CD14-positive monocyte (primary cell): ENCODE measurements at regions not wholly inside any gene's neighbourhood (a gene's known extent, or its start where the extent isn't known, plus 50 kb on each side); places are given as distances from the start of the nearest gene placed in this dataset.

Experiments
- DNase-seq, 3 donors: peaks; one replicate each; pipeline ENCODE4 v3.0.0-alpha.2; 2011 to 2022
- H2AFZ ChIP-seq: 2 replicates; pipeline ENCODE4 v1.6.0; 2012; ENCODE audit warnings: mild to moderate bottlenecking, low read depth, low read length, inconsistent platforms; ENCODE audit not compliant: insufficient read depth, poor library complexity, severe bottlenecking
- H3K27ac ChIP-seq, 2 donors: 1 replicate in 1 of 2; 2 replicates in 1 of 2; pipeline ENCODE4 v1.5.1; 2012 to 2013; ENCODE audit warnings: low read length in 2 of 2, control low read depth in 1 of 2, inconsistent platforms in 1 of 2, low read depth in 1 of 2, mild to moderate bottlenecking in 1 of 2
- H3K27me3 ChIP-seq, 2 donors: one replicate each; pipeline versions ENCODE4 v1.6.0 to v1.6.1; 2011 to 2013; ENCODE audit warnings: low read length in 2 of 2; ENCODE audit not compliant: control insufficient read depth in 2 of 2, insufficient read depth in 2 of 2
- H3K36me3 ChIP-seq, 2 donors: replicated peaks in 1 of 2; 1 replicate in 1 of 2; 2 replicates in 1 of 2; pipeline versions ENCODE4 v1.5.1 to v1.6.1; 2012 to 2013; ENCODE audit warnings: low read length in 2 of 2, control low read depth in 1 of 2, inconsistent platforms in 1 of 2, mild to moderate bottlenecking in 1 of 2; ENCODE audit not compliant: insufficient read depth in 2 of 2, control insufficient read depth in 1 of 2
- H3K4me1 ChIP-seq, 2 donors: 1 replicate in 1 of 2; 2 replicates in 1 of 2; pipeline versions ENCODE4 v1.5.1 to v1.6.1; 2012 to 2013; ENCODE audit warnings: low read length in 2 of 2, control low read depth in 1 of 2, inconsistent platforms in 1 of 2, mild to moderate bottlenecking in 1 of 2, moderate library complexity in 1 of 2; ENCODE audit not compliant: insufficient read depth in 2 of 2, control insufficient read depth in 1 of 2
- H3K4me2 ChIP-seq: replicated peaks from 2 replicates; pipeline ENCODE3; 2012; ENCODE audit warnings: low read length, moderate library complexity, mild to moderate bottlenecking; ENCODE audit not compliant: poor library complexity, severe bottlenecking; ENCODE audit errors: extremely low read depth
- H3K4me3 ChIP-seq, 3 experiments: fragments of 200-600 bp in 1 of 3; sonication (generic) in 1 of 3; replicated peaks in 1 of 3; 1 replicate in 2 of 3; 2 replicates in 1 of 3; pipeline ENCODE4 v1.5.1; 2011 to 2013; ENCODE audit warnings: low read length in 3 of 3, mild to moderate bottlenecking in 3 of 3, control low read depth in 2 of 3, low read depth in 2 of 3, inconsistent platforms in 1 of 3, moderate library complexity in 1 of 3
- H3K79me2 ChIP-seq: 2 replicates; pipeline ENCODE4 v1.6.0; 2012; ENCODE audit warnings: mild to moderate bottlenecking, control low read depth, inconsistent platforms, low read length, moderate library complexity; ENCODE audit not compliant: insufficient read depth
- H3K9ac ChIP-seq: 2 replicates; pipeline ENCODE4 v1.6.0; 2017; ENCODE audit warnings: low read length, mild to moderate bottlenecking; ENCODE audit not compliant: insufficient read depth, poor library complexity, severe bottlenecking
- H3K9me3 ChIP-seq, 2 donors: replicated peaks in 1 of 2; 1 replicate in 1 of 2; 2 replicates in 1 of 2; pipeline versions ENCODE4 v1.5.1 to v1.6.1; 2012 to 2013; ENCODE audit warnings: low read length in 2 of 2, control low read depth in 1 of 2; ENCODE audit not compliant: control insufficient read depth in 1 of 2, insufficient read depth in 1 of 2
- H4K20me1 ChIP-seq: 2 replicates; pipeline ENCODE4 v1.6.0; 2012; ENCODE audit warnings: mild to moderate bottlenecking, low read length, control low read depth, moderate library complexity; ENCODE audit not compliant: insufficient read depth
- H3K27ac Mint-ChIP-seq, 7 donors: one replicate each; pipeline ENCODE4 v1.8.0; 2020; ENCODE audit warnings: mild to moderate bottlenecking in 7 of 7, mixed read lengths in 7 of 7, moderate library complexity in 6 of 7, inconsistent platforms in 2 of 7
- H3K27me3 Mint-ChIP-seq, 3 donors: one replicate each; pipeline ENCODE4 v1.8.0; 2021 to 2022; ENCODE audit warnings: low read depth in 3 of 3, mild to moderate bottlenecking in 3 of 3, mixed read lengths in 3 of 3, moderate library complexity in 3 of 3, inconsistent platforms in 1 of 3
- H3K36me3 Mint-ChIP-seq, 2 donors: one replicate each; pipeline ENCODE4 v1.8.0; 2020; ENCODE audit warnings: mixed read lengths in 2 of 2, inconsistent platforms in 1 of 2, mild to moderate bottlenecking in 1 of 2
- H3K4me1 Mint-ChIP-seq: one replicate; pipeline ENCODE4 v1.8.0; 2020; ENCODE audit warnings: mild to moderate bottlenecking, mixed read lengths
- H3K4me3 Mint-ChIP-seq, 2 donors: one replicate each; pipeline ENCODE4 v1.8.0; 2020; ENCODE audit warnings: mild to moderate bottlenecking in 2 of 2, mixed read lengths in 2 of 2, moderate library complexity in 1 of 2
- H3K9me3 Mint-ChIP-seq, 7 donors: one replicate each; pipeline ENCODE4 v1.8.0; 2020 to 2022; ENCODE audit warnings: mixed read lengths in 7 of 7, mild to moderate bottlenecking in 6 of 7, moderate library complexity in 6 of 7, inconsistent platforms in 2 of 7
- WGBS: methylation state at CpG from one replicate; pipeline ENCODE4 v1.1.5; 2013; ENCODE audit warnings: missing lambda C conversion rate; ENCODE audit not compliant: insufficient coverage; 5-methylcytosine and 5-hydroxymethylcytosine counted together
- intact Hi-C, 2 donors: fragments of 100-400 bp; cut with micrococcal nuclease; formaldehyde crosslinking; loops; one replicate each; pipeline versions ENCODE4 v1.15.0 to v1.15.1; 2023
- TF ChIP-seq, protein P1 (sequence below): fragments of 200-600 bp; IDR thresholded peaks from one replicate; pipeline ENCODE4 v1.8.0; 2022; ENCODE audit warnings: antibody characterized with exemption, mild to moderate bottlenecking

DNA sequence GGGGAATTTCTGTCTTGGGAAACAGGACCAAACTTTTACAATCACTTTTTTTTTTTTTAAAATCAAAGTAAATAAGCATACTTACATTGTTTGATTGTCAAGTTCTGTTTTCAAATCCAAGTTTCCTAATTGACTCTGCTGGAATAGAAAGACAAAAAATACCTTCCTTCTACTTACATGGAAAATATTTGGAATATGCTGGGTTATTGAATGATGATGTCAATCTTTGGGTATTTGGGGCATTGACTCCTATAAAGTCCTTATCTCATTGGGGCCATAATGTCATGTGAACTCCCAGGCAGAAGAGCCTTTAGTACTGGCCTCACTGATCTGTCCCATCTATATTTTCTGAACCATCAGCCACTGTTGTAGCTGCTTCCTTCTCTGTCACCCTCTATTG, 122.6 kb upstream of the NOX3 start:
- Mint-ChIP-seq H3K27ac (no peak overlapping the region), H3K9me3 (peaks cover 5 to 13% (median 9%) of the 10 kb centered on the region in 7 donors), H3K36me3 (no peaks in the 10 kb centered on the region), H3K4me3 (no peak overlapping the region), H3K27me3 (peaks cover 0 to 2% (median 0%) of the 10 kb centered on the region in 3 donors), H3K4me1 (no peaks in the 10 kb centered on the region)
- no peaks in the 10 kb centered on the region for H3K4me1 ChIP-seq
- no peak overlapping the region for H3K27ac ChIP-seq
- no peaks in the 10 kb centered on the region for H4K20me1 ChIP-seq
- peaks cover 0 to 3% of the 10 kb centered on the region in 2 donors for H3K9me3 ChIP-seq
- no peaks in the 10 kb centered on the region for H3K36me3 ChIP-seq
- H2AFZ ChIP-seq: no peak overlapping the region
- no peak overlapping the region for H3K9ac ChIP-seq
- no peaks in the 10 kb centered on the region for H3K79me2 ChIP-seq
- no peaks in the 10 kb centered on the region for H3K27me3 ChIP-seq
- no peak overlapping the region for H3K4me3 ChIP-seq
- intact Hi-C loops: no loop called here
- DNase-seq: no peak
- H3K4me2 ChIP-seq: no peak overlapping the region
- TF ChIP-seq, protein P1, sequence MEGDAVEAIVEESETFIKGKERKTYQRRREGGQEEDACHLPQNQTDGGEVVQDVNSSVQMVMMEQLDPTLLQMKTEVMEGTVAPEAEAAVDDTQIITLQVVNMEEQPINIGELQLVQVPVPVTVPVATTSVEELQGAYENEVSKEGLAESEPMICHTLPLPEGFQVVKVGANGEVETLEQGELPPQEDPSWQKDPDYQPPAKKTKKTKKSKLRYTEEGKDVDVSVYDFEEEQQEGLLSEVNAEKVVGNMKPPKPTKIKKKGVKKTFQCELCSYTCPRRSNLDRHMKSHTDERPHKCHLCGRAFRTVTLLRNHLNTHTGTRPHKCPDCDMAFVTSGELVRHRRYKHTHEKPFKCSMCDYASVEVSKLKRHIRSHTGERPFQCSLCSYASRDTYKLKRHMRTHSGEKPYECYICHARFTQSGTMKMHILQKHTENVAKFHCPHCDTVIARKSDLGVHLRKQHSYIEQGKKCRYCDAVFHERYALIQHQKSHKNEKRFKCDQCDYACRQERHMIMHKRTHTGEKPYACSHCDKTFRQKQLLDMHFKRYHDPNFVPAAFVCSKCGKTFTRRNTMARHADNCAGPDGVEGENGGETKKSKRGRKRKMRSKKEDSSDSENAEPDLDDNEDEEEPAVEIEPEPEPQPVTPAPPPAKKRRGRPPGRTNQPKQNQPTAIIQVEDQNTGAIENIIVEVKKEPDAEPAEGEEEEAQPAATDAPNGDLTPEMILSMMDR: no peak

DNA sequence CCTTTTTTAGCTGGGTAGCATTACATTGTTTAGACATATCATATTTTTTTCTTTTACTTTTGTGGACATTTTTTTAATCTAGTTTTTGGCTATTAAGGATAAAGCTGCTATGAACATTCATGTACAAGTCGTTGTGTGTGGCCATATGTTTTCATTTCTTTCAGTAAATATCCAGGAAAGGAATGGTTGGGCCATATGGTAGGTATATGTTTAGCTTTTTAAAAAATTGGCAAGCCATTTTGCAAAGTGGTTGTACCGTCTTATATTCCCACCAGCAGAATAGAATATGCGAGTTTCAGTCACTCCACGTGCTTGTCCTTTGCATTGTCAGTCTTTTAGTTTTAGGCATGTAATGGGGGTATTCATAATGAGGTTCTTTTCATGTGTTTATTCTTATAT, 106.3 kb upstream of the NOX3 start:
- intact Hi-C loops: no loop called here
- Histone ChIP-seq H3K79me2 (no peaks in the 10 kb centered on the region), H3K27ac (no peak overlapping the region), H3K9ac (no peak overlapping the region), H3K9me3 (peaks cover 0 to 3% of the 10 kb centered on the region in 2 donors), H3K4me3 (no peak overlapping the region), H4K20me1 (no peaks in the 10 kb centered on the region), H3K4me2 (no peak overlapping the region), H2AFZ (no peak overlapping the region), H3K27me3 (no peaks in the 10 kb centered on the region), H3K36me3 (no peaks in the 10 kb centered on the region), H3K4me1 (no peaks in the 10 kb centered on the region)
- Mint-ChIP-seq H3K4me1 (no peaks in the 10 kb centered on the region), H3K27ac (no peak overlapping the region), H3K27me3 (no peaks in the 10 kb centered on the region), H3K4me3 (no peak overlapping the region), H3K9me3 (peaks cover 0 to 7% (median 3%) of the 10 kb centered on the region in 7 donors), H3K36me3 (no peaks in the 10 kb centered on the region)
- TF ChIP-seq, protein P1: no peak
- DNase-seq: no peak
- WGBS: no CpG with 5 or more reads among the region's 4 CpGs
